Transverse colon (tissue), 3 donors: ENCODE measurements at regions not wholly inside any gene's neighbourhood (a gene's known extent, or its start where the extent isn't known, plus 50 kb on each side); places are given as distances from the start of the nearest gene placed in this dataset.

Experiments
- EP300 ChIP-seq: sonication (generic); formaldehyde crosslinking; IDR thresholded peaks from one replicate; pipeline ENCODE4 v1.6.1; 2017; ENCODE audit warnings: antibody characterized with exemption, low read depth
- TF ChIP-seq, protein P1 (sequence below), 5 experiments: fragments of 200-600 bp in 3 of 5; fragments of 450-650 bp in 2 of 5; sonication (generic) in 3 of 5; IDR thresholded peaks; 1 replicate in 2 of 5; 2 replicates in 3 of 5; pipeline ENCODE4 v1.5.1; 2016 to 2017; ENCODE audit warnings: antibody characterized with exemption in 5 of 5, inconsistent platforms in 3 of 5, mild to moderate bottlenecking in 2 of 5, moderate library complexity in 1 of 5

GRCh38 chr4:104749062-104749461, 254.4 kb upstream of the CXXC4 start:
- TF ChIP-seq EP300: no peak
- TF ChIP-seq, protein P1, sequence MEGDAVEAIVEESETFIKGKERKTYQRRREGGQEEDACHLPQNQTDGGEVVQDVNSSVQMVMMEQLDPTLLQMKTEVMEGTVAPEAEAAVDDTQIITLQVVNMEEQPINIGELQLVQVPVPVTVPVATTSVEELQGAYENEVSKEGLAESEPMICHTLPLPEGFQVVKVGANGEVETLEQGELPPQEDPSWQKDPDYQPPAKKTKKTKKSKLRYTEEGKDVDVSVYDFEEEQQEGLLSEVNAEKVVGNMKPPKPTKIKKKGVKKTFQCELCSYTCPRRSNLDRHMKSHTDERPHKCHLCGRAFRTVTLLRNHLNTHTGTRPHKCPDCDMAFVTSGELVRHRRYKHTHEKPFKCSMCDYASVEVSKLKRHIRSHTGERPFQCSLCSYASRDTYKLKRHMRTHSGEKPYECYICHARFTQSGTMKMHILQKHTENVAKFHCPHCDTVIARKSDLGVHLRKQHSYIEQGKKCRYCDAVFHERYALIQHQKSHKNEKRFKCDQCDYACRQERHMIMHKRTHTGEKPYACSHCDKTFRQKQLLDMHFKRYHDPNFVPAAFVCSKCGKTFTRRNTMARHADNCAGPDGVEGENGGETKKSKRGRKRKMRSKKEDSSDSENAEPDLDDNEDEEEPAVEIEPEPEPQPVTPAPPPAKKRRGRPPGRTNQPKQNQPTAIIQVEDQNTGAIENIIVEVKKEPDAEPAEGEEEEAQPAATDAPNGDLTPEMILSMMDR (IDR thresholded peaks at IDR 0.05): no peak
